ENCODE measurements at regions not wholly inside any gene's neighbourhood (a gene's known extent, or its start where the extent isn't known, plus 50 kb on each side); places are given as distances from the start of the nearest gene placed in this dataset.

DNA sequence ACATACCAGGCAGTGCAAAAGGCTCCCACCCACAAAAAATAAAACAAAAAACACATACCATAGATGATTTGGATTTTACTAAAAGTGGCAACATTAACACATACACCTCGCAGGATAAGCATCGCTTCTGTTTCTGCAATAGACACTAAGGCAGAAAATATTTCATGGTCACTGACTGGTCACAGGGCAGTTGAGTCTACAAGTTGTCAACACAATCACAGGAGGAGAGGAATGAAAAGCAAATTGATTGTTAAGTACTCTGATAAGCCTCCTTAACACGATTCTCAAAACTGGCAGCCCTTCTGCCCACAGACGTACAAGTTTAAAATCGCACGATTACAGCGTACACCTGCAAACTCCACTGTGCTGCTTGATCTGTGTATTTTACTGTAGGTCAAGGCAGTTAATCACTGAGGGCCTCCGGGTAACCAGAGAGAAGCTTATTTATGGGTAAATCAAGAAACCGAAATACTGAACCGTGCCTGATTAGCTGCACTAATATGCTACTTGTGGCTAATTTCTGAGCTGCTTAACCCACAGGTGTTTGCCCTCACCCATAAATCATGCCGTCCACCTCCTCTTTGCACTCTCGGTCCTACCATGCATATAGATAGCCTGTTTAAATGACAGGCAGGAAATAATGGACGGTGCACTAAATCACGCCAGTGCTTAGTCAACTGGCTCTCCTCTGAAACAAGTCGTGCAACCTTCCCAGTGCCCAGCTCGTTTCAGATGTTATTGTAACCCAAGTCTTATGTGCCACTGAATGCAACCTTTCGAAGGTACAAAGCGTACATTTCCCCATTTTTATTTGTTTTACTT is 659.4 kb upstream of the ADAMTS16 start:
- peaks cover 5% of the 10 kb centered on the region for H3K9me3 Mint-ChIP-seq
- DNase-seq (ENCODE audit: low spot score): no peak
- no peaks in the 10 kb centered on the region for H3K36me3 Mint-ChIP-seq
- H3K27ac Mint-ChIP-seq: no peak overlapping the region
- no peak for ATAC-seq
- H3K4me3 Mint-ChIP-seq: no peak overlapping the region
- H3K27me3 Mint-ChIP-seq: no peaks in the 10 kb centered on the region
- H3K4me1 Mint-ChIP-seq (ENCODE audit: low read depth in 2 of 2): no peaks in the 10 kb centered on the region

- no peaks in the 10 kb centered on the region for H3K36me3 Mint-ChIP-seq
- no peak for DNase-seq (ENCODE audit: low spot score)
- ATAC-seq: no peak
- H3K27me3 Mint-ChIP-seq: no peaks in the 10 kb centered on the region
- H3K27ac Mint-ChIP-seq: no peak overlapping the region
- H3K4me1 Mint-ChIP-seq (ENCODE audit: low read depth in 2 of 2): no peaks in the 10 kb centered on the region
- H3K9me3 Mint-ChIP-seq: peaks cover 3% of the 10 kb centered on the region
- no peak overlapping the region for H3K4me3 Mint-ChIP-seq
Observed at GRCh38 chr5:4487581-4487980, 652.5 kb upstream of the ADAMTS16 start.

GRCh38 chr5:4511996-4512656 is 628.0 kb upstream of the ADAMTS16 start:
- no peaks in the 10 kb centered on the region for H3K36me3 Mint-ChIP-seq
- ATAC-seq (no peak), DNase-seq (ENCODE audit: low spot score) (no peak)
- H3K27ac Mint-ChIP-seq: no peak overlapping the region
- H3K27me3 Mint-ChIP-seq: no peaks in the 10 kb centered on the region
- H3K9me3 Mint-ChIP-seq: no peaks in the 10 kb centered on the region
- H3K4me1 Mint-ChIP-seq (ENCODE audit: low read depth in 2 of 2): no peaks in the 10 kb centered on the region
- no peak overlapping the region for H3K4me3 Mint-ChIP-seq

DNA sequence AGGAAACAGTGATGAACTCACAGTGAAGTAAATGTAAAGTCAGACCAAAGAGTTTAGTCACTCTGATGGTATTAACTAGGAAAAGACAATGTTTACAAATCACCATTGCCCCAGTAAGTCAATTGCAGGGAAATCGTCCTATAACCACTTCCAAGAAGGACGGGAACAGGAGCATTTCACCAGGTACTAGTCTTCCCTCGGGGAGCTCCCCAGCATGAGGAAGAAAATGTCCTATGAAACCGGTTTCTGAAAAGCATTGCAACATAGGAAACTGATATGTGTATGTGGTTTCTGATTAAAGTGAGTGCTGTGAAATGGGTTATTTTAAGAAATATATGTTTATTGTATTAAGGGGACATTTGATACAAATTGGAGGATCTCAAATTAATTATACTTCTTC is 626.7 kb upstream of the ADAMTS16 start:
- no peaks in the 10 kb centered on the region for H3K4me1 Mint-ChIP-seq (ENCODE audit: low read depth in 2 of 2)
- no peak overlapping the region for H3K4me3 Mint-ChIP-seq
- no peaks in the 10 kb centered on the region for H3K9me3 Mint-ChIP-seq
- H3K36me3 Mint-ChIP-seq: no peaks in the 10 kb centered on the region
- ATAC-seq (no peak), DNase-seq (ENCODE audit: low spot score) (no peak)
- no peak overlapping the region for H3K27ac Mint-ChIP-seq
- no peaks in the 10 kb centered on the region for H3K27me3 Mint-ChIP-seq

DNA sequence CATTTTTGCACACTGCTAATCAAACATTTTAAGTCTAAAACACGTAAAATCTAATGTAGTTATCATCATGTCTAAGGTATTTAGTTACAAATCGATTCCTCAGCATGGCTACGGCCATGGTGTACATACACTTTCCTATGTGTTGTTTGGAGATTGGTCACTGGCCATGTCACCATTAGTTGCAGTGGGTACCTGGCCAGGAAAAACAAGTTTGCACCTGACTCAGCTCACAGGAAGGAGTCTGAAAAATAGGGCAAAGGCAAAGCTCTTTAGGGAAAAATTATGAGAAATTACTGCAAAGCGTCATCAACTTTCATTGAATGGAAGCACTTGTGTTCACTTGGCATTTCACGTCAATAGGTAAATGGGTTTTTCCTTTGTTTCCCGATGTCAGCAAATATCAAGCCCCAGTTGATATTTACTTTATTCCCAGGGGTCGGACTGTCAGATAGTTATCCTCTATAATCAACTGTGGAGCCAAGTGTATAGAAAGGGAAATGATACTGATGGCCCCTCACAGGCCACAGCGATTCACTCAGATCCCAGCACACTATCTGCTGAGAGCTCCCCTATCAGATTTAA is 626.0 kb upstream of the ADAMTS16 start:
- DNase-seq (ENCODE audit: low spot score) (no peak), ATAC-seq (no peak)
- H3K27ac Mint-ChIP-seq: no peak overlapping the region
- no peaks in the 10 kb centered on the region for H3K36me3 Mint-ChIP-seq
- no peak overlapping the region for H3K4me3 Mint-ChIP-seq
- no peaks in the 10 kb centered on the region for H3K27me3 Mint-ChIP-seq
- no peaks in the 10 kb centered on the region for H3K9me3 Mint-ChIP-seq
- H3K4me1 Mint-ChIP-seq (ENCODE audit: low read depth in 2 of 2): no peaks in the 10 kb centered on the region

DNA sequence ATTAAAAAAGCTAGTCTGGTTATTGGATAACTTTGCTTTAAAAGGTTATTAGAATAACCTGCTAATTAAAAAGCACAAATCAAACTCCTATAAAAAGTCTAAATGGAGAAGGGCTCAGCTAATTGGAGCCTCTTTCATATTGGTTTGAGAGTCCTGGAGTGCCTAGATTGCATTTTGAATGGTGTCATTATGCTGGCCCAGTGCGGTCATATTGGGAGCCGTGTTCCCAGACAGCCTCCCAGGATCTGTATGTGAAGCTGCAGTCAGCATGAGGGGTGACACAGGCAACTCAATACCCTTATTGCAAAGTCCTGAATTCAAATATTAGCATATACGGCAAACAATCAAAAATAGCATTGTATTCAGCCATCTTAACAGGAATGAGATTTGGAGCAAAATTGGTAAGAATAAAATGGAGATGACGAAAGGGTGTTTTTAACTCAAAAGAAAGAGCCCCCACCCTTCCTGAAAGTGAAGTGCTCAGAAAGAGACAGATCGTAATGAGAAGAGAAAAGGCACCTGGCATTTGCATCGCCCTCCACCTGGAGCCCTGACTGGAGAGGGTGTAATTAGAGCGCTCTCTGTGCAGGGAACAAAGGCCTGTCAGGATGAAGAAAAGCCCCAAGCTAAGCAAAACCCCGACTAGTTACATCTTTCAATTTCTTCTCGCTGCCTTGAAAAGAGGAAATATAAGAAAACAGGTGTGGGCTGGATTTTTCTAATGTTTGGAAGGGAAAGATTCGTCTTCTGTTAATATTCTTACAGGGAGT is 621.0 kb upstream of the ADAMTS16 start:
- ATAC-seq: no peak
- Mint-ChIP-seq H3K4me3 (no peak overlapping the region), H3K4me1 (ENCODE audit: low read depth in 2 of 2) (no peaks in the 10 kb centered on the region)

DNA sequence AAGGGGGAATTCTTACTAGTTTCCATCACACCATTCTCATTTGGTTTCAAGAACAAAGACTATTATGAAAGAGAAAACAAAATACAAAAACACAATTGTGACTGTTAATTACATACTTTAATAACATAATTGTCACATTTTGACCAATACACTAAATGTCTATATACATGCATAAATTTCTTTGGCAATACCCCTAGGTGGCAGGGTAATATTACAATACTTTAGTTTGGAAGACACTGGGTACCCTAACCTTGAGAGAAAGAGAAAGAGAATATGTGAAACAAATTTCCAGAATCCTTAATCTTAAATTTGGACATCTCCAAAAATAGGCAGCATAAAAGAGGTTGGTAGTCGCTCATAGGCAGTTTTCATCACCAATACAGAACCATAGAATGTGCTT is 619.6 kb upstream of the ADAMTS16 start:
- ATAC-seq (no peak), DNase-seq (ENCODE audit: low spot score) (no peak)
- Mint-ChIP-seq H3K9me3 (peaks cover 10% of the 10 kb centered on the region), H3K27me3 (no peaks in the 10 kb centered on the region), H3K4me3 (no peak overlapping the region), H3K27ac (no peak overlapping the region), H3K4me1 (ENCODE audit: low read depth in 2 of 2) (no peaks in the 10 kb centered on the region), H3K36me3 (peaks cover 13% of the 10 kb centered on the region)

More for the DNA sequence above, 621.0 kb upstream of the ADAMTS16 start:
- Mint-ChIP-seq H3K27me3 (no peaks in the 10 kb centered on the region), H3K9me3 (peaks cover 10% of the 10 kb centered on the region), H3K36me3 (peaks cover 13% of the 10 kb centered on the region), H3K27ac (no peak overlapping the region)
- DNase-seq (ENCODE audit: low spot score): no peak

DNA sequence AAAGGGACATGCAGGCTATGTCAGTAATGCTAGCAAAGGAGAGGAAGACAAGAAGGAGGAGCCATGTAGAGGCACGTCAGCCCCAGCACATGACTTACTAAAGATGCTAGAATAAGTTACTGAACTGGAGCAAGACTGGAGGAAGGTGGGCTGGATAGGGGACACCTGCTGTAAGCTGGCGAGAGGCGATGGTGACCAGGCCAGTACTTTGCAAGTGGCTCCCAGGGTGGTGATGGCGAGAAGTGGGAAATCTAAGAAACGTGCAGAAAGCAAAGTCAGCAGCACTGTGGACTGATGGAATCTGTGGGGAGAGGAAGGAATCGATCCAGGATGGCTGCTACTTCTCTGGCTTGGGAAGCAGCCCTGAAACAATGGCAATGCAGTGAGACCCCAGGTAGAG is 617.1 kb upstream of the ADAMTS16 start:
- H3K36me3 Mint-ChIP-seq: peaks cover 13% of the 10 kb centered on the region
- ATAC-seq: no peak
- H3K27ac Mint-ChIP-seq: no peak overlapping the region
- DNase-seq (ENCODE audit: low spot score): no peak
- no peak overlapping the region for H3K4me3 Mint-ChIP-seq
- no peaks in the 10 kb centered on the region for H3K4me1 Mint-ChIP-seq (ENCODE audit: low read depth in 2 of 2)
- H3K27me3 Mint-ChIP-seq: no peaks in the 10 kb centered on the region
- peaks cover 10% of the 10 kb centered on the region for H3K9me3 Mint-ChIP-seq

DNA sequence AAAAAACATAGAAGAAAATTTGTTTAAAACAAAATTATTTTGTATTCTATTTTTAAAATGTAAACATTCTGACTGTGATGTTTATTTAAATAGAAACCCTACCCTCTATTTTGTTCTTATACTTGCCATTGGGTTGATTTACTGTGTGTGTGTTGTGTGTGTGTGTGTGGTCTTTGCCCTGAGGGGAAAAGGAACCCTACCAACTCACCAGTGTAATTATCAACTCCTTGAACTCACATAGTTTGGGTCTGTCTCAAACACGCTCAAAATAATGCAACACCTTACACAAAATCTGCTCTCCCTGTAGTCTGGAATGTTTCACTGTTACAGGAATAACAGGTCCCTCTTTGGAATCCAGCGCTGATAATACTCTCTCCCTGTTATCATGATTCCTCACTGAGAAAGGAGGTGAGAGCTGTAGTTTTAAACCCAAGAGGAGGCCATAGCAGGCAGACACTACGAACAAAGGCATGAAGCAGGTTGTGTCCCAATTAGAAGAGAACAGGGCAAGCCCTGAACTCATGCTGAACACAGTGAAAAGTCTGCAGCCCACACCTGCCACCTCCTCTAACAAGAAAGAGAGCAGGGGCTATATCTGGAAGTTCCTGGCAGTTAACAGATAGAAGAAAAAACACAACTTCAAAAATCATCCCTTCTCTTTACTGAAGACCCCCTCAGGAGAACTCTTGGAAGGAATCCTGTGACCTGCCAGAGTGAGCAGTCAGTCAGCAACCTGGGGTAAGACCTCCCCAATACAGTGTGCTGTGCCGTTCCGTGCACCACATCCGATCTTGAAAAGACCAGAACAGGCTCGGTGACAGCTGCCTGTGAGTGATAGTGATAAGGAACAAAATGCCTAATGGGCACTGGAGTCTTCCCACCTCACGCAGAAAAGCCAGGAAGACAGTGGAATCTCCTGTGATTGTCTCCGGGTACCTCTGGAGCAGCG is 608.1 kb upstream of the ADAMTS16 start:
- Mint-ChIP-seq H3K4me1 (ENCODE audit: low read depth in 2 of 2) (no peaks in the 10 kb centered on the region), H3K9me3 (peaks cover 4% of the 10 kb centered on the region)

DNA sequence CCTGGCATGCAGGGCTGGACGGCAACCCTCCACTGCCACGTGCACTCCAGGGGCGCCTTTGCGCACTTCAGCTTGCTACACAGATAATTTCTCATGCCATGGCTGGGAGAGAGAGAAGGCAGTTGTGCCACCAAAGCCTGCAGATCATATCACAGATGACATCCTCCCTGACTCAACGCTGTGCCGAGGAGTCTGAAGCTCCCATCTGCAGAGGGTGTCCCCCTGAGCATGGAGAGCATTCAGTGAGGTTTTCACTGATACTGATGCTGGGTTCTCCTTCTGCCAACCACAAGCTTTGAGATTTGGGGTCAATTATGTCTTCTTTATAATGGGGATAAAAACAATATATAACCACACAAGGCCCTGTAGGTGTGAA is 607.4 kb upstream of the ADAMTS16 start:
- Mint-ChIP-seq H3K27ac (no peak overlapping the region), H3K36me3 (no peaks in the 10 kb centered on the region), H3K9me3 (peaks cover 4% of the 10 kb centered on the region), H3K27me3 (no peaks in the 10 kb centered on the region), H3K4me3 (no peak overlapping the region), H3K4me1 (ENCODE audit: low read depth in 2 of 2) (no peaks in the 10 kb centered on the region)
- ATAC-seq (no peak), DNase-seq (ENCODE audit: low spot score) (no peak)

More for the DNA sequence above, 608.1 kb upstream of the ADAMTS16 start:
- ATAC-seq: no peak
- Mint-ChIP-seq H3K27me3 (no peaks in the 10 kb centered on the region), H3K27ac (no peak overlapping the region), H3K4me3 (no peak overlapping the region), H3K36me3 (no peaks in the 10 kb centered on the region)
- DNase-seq (ENCODE audit: low spot score): no peak

DNA sequence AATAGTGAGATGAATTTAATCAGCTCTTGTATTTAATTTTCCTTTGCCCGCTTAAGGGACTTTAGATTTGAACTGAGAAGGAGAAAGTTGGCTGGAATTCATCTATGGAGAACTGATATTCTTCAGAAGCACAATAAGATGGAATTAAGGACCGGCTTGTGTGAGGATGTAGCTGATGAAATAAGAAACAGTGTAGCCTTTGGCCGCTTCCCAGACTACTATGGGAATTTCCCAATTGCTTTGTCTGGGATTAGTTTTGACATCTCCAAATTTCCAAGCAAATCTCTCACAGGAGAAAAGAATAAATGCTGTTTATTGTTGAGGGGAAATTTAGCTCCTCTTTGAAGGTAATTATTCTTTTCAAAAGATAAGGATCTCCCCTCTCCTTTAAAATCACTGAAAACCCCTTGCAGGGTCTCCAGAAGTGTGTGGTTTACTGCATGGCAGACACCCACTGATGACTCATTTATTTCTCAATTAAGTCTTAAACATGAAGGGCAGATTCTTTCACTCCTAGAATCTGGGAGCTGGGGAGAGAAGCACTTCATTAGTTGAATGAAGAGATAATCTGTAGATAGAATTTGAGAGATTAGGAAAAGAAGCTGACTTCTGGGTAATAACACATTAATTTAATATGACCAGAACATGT is 606.5 kb upstream of the ADAMTS16 start:
- peaks cover 7% of the 10 kb centered on the region for H3K9me3 Mint-ChIP-seq
- no peaks in the 10 kb centered on the region for H3K36me3 Mint-ChIP-seq
- no peak overlapping the region for H3K4me3 Mint-ChIP-seq
- ATAC-seq: no peak
- DNase-seq (ENCODE audit: low spot score): no peak
- no peak overlapping the region for H3K27ac Mint-ChIP-seq
- H3K4me1 Mint-ChIP-seq (ENCODE audit: low read depth in 2 of 2): no peaks in the 10 kb centered on the region
- no peaks in the 10 kb centered on the region for H3K27me3 Mint-ChIP-seq

GRCh38 chr5:4537489-4537888 is 602.6 kb upstream of the ADAMTS16 start:
- no peak for DNase-seq (ENCODE audit: low spot score)
- H3K9me3 Mint-ChIP-seq: peaks cover 7% of the 10 kb centered on the region
- H3K4me1 Mint-ChIP-seq (ENCODE audit: low read depth in 2 of 2): no peaks in the 10 kb centered on the region
- H3K4me3 Mint-ChIP-seq: no peak overlapping the region
- no peaks in the 10 kb centered on the region for H3K36me3 Mint-ChIP-seq
- no peak for ATAC-seq
- no peak overlapping the region for H3K27ac Mint-ChIP-seq
- H3K27me3 Mint-ChIP-seq: no peaks in the 10 kb centered on the region
